ENCODE measurements at regions not wholly inside any gene's neighbourhood (a gene's known extent, or its start where the extent isn't known, plus 50 kb on each side); places are given as distances from the start of the nearest gene placed in this dataset.

- TF ChIP-seq CTCF (IDR thresholded peaks at IDR 0.05; ENCODE audit: low read depth, low read length, poor library complexity, severe bottlenecking) (no peak), EZH2phosphoT487 (IDR thresholded peaks at IDR 0.05; ENCODE audit: borderline replicate concordance, low read length) (no peak)
- H3K9me2 ChIP-seq (replicated peaks; ENCODE audit: control insufficient read depth, low read length) = no peaks in the 10 kb centered on the region
- H3K27ac ChIP-seq (ENCODE audit: low read depth, low read length) = no peak overlapping the region
- H3K4me3 ChIP-seq (ENCODE audit: low read length) = no peak overlapping the region
- H3K36me3 ChIP-seq (ENCODE audit: control insufficient read depth, low read length) = no peaks in the 10 kb centered on the region
- no peaks in the 10 kb centered on the region for H3K9me3 ChIP-seq (ENCODE audit: control insufficient read depth, insufficient read depth, low read length)
- H4K20me1 ChIP-seq (ENCODE audit: control insufficient read depth, insufficient read depth, low read depth, low read length) = no peaks in the 10 kb centered on the region
- no peaks in the 10 kb centered on the region for H3K79me2 ChIP-seq (ENCODE audit: control insufficient read depth, low read length)
- H3K4me2 ChIP-seq (ENCODE audit: low read length) = no peak overlapping the region
- no peaks in the 10 kb centered on the region for H3F3A ChIP-seq (ENCODE audit: control insufficient read depth, insufficient read depth)
- H3K27me3 ChIP-seq (ENCODE audit: control insufficient read depth, low read length) = no peaks in the 10 kb centered on the region
- no peaks in the 10 kb centered on the region for H3K4me1 ChIP-seq (ENCODE audit: control insufficient read depth, low read length)
These were observed 553.4 kb upstream of the USP15 start for GRCh38 chr12:61706783-61707182.

- TF ChIP-seq CTCF (IDR thresholded peaks at IDR 0.05; ENCODE audit: low read depth, low read length, poor library complexity, severe bottlenecking) (no peak), EZH2phosphoT487 (IDR thresholded peaks at IDR 0.05; ENCODE audit: borderline replicate concordance, low read length) (no peak)
- no peak overlapping the region for H3K4me3 ChIP-seq (ENCODE audit: low read length)
- H3K9me2 ChIP-seq (replicated peaks; ENCODE audit: control insufficient read depth, low read length) = no peaks in the 10 kb centered on the region
- H3K27me3 ChIP-seq (ENCODE audit: control insufficient read depth, low read length) = no peaks in the 10 kb centered on the region
- H3F3A ChIP-seq (ENCODE audit: control insufficient read depth, insufficient read depth) = no peaks in the 10 kb centered on the region
- no peak overlapping the region for H3K4me2 ChIP-seq (ENCODE audit: low read length)
- no peaks in the 10 kb centered on the region for H3K9me3 ChIP-seq (ENCODE audit: control insufficient read depth, insufficient read depth, low read length)
- H3K79me2 ChIP-seq (ENCODE audit: control insufficient read depth, low read length) = no peaks in the 10 kb centered on the region
- no peaks in the 10 kb centered on the region for H4K20me1 ChIP-seq (ENCODE audit: control insufficient read depth, insufficient read depth, low read depth, low read length)
- no peak overlapping the region for H3K27ac ChIP-seq (ENCODE audit: low read depth, low read length)
- H3K4me1 ChIP-seq (ENCODE audit: control insufficient read depth, low read length) = no peaks in the 10 kb centered on the region
- H3K36me3 ChIP-seq (ENCODE audit: control insufficient read depth, low read length) = no peaks in the 10 kb centered on the region
These were observed 547.1 kb upstream of the USP15 start for GRCh38 chr12:61713121-61713520.

- no peaks in the 10 kb centered on the region for H4K20me1 ChIP-seq (ENCODE audit: control insufficient read depth, insufficient read depth, low read depth, low read length)
- H3K9me2 ChIP-seq (replicated peaks; ENCODE audit: control insufficient read depth, low read length) = no peaks in the 10 kb centered on the region
- H3K4me1 ChIP-seq (ENCODE audit: control insufficient read depth, low read length) = no peaks in the 10 kb centered on the region
- no peak overlapping the region for H3K27ac ChIP-seq (ENCODE audit: low read depth, low read length)
- H3K27me3 ChIP-seq (ENCODE audit: control insufficient read depth, low read length) = no peaks in the 10 kb centered on the region
- no peak for TF ChIP-seq CTCF (IDR thresholded peaks at IDR 0.05; ENCODE audit: low read depth, low read length, poor library complexity, severe bottlenecking)
- no peak for TF ChIP-seq EZH2phosphoT487 (IDR thresholded peaks at IDR 0.05; ENCODE audit: borderline replicate concordance, low read length)
- no peak overlapping the region for H3K4me3 ChIP-seq (ENCODE audit: low read length)
- no peaks in the 10 kb centered on the region for H3K79me2 ChIP-seq (ENCODE audit: control insufficient read depth, low read length)
- H3F3A ChIP-seq (ENCODE audit: control insufficient read depth, insufficient read depth) = no peaks in the 10 kb centered on the region
- no peaks in the 10 kb centered on the region for H3K9me3 ChIP-seq (ENCODE audit: control insufficient read depth, insufficient read depth, low read length)
- no peaks in the 10 kb centered on the region for H3K36me3 ChIP-seq (ENCODE audit: control insufficient read depth, low read length)
- H3K4me2 ChIP-seq (ENCODE audit: low read length) = no peak overlapping the region
These were observed 542.2 kb upstream of the USP15 start for GRCh38 chr12:61717986-61718385.

GRCh38 chr12:61739925-61740324, 520.3 kb upstream of the USP15 start:
- Histone ChIP-seq H3K36me3 (ENCODE audit: control insufficient read depth, low read length) (no peaks in the 10 kb centered on the region), H3K4me3 (ENCODE audit: low read length) (no peak overlapping the region), H3K4me2 (ENCODE audit: low read length) (no peak overlapping the region), H3K4me1 (ENCODE audit: control insufficient read depth, low read length) (no peaks in the 10 kb centered on the region), H3K9me2 (replicated peaks; ENCODE audit: control insufficient read depth, low read length) (no peaks in the 10 kb centered on the region), H3K9me3 (ENCODE audit: control insufficient read depth, insufficient read depth, low read length) (no peaks in the 10 kb centered on the region), H3K79me2 (ENCODE audit: control insufficient read depth, low read length) (no peaks in the 10 kb centered on the region), H3K27me3 (ENCODE audit: control insufficient read depth, low read length) (no peaks in the 10 kb centered on the region), H3K27ac (ENCODE audit: low read depth, low read length) (no peak overlapping the region), H3F3A (ENCODE audit: control insufficient read depth, insufficient read depth) (no peaks in the 10 kb centered on the region), H4K20me1 (ENCODE audit: control insufficient read depth, insufficient read depth, low read depth, low read length) (no peaks in the 10 kb centered on the region)
- TF ChIP-seq CTCF (IDR thresholded peaks at IDR 0.05; ENCODE audit: low read depth, low read length, poor library complexity, severe bottlenecking) = no peak
- TF ChIP-seq EZH2phosphoT487 (IDR thresholded peaks at IDR 0.05; ENCODE audit: borderline replicate concordance, low read length) = no peak

Data from DOHH2 (cell line).